ENCODE measurements at regions not wholly inside any gene's neighbourhood (a gene's known extent, or its start where the extent isn't known, plus 50 kb on each side); places are given as distances from the start of the nearest gene placed in this dataset.

- no peak for TF ChIP-seq POLR2A (IDR thresholded peaks at IDR 0.05)
- TF ChIP-seq, protein P1, sequence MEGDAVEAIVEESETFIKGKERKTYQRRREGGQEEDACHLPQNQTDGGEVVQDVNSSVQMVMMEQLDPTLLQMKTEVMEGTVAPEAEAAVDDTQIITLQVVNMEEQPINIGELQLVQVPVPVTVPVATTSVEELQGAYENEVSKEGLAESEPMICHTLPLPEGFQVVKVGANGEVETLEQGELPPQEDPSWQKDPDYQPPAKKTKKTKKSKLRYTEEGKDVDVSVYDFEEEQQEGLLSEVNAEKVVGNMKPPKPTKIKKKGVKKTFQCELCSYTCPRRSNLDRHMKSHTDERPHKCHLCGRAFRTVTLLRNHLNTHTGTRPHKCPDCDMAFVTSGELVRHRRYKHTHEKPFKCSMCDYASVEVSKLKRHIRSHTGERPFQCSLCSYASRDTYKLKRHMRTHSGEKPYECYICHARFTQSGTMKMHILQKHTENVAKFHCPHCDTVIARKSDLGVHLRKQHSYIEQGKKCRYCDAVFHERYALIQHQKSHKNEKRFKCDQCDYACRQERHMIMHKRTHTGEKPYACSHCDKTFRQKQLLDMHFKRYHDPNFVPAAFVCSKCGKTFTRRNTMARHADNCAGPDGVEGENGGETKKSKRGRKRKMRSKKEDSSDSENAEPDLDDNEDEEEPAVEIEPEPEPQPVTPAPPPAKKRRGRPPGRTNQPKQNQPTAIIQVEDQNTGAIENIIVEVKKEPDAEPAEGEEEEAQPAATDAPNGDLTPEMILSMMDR (IDR thresholded peaks at IDR 0.05), result no peak
Measured at GRCh38 chr20:12886618-12887363, 122.0 kb upstream of the SPTLC3 start.

Data from lower leg skin (tissue), 3 donors.